ENCODE measurements at regions not wholly inside any gene's neighbourhood (a gene's known extent, or its start where the extent isn't known, plus 50 kb on each side); places are given as distances from the start of the nearest gene placed in this dataset.

GRCh38 chr13:50090211-50090610 is 75.0 kb downstream of the KCNRG start:
- no peak for DNase-seq (ENCODE audit: low spot score in 2 of 2)
- Mint-ChIP-seq H3K9me3 (no peaks in the 10 kb centered on the region), H3K27ac (no peak overlapping the region), H3K36me3 (no peaks in the 10 kb centered on the region)
- ATAC-seq, result no peak

GRCh38 chr13:50094615-50095293 is 79.5 kb downstream of the KCNRG start:
- peaks cover 13 to 22% of the 10 kb centered on the region in 2 donors for H3K36me3 Mint-ChIP-seq
- peaks cover 12% of the 10 kb centered on the region in 2 donors for H3K9me3 Mint-ChIP-seq
- ATAC-seq (peak; percentile 89 to 98), DNase-seq (ENCODE audit: low spot score in 2 of 2) (no peak)
- H3K27ac Mint-ChIP-seq, result no peak overlapping the region

- peaks cover 13 to 27% of the 10 kb centered on the region in 2 donors for H3K36me3 Mint-ChIP-seq
- no peak overlapping the region for H3K27ac Mint-ChIP-seq
- H3K9me3 Mint-ChIP-seq, result peaks cover 12% of the 10 kb centered on the region in 2 donors
- no peak for DNase-seq (ENCODE audit: low spot score in 2 of 2)
- no peak for ATAC-seq
Observed at GRCh38 chr13:50098693-50099092, 83.4 kb downstream of the KCNRG start.

DNA sequence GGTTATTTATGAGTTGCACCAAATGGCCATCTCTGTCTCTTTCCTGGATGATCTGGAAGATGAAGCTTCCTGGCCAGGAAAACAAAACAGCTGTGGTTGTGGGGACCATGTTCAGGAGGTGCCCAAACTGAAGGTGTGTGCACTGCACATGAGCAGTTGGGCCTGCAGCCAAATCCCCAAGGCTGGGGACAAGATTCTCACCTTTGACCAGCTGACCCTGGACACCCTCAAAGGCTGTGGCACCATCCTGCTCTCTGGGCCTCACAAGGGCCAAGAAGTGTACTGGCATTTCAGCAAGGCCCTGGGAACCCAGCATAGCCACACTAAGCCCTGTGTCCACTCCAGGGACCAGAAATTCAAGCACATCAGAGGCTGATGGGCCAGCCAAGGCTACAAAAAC is 84.2 kb downstream of the KCNRG start:
- no peak for ATAC-seq
- H3K9me3 Mint-ChIP-seq, result peaks cover 12% of the 10 kb centered on the region in 2 donors
- no peak overlapping the region for H3K27ac Mint-ChIP-seq
- H3K36me3 Mint-ChIP-seq, result peaks cover 13 to 27% of the 10 kb centered on the region in 2 donors
- DNase-seq (ENCODE audit: low spot score in 2 of 2), result no peak

GRCh38 chr13:50101590-50101989 is 86.3 kb downstream of the KCNRG start:
- no peak for ATAC-seq
- DNase-seq (ENCODE audit: low spot score in 2 of 2), result no peak
- H3K36me3 Mint-ChIP-seq, result peaks cover 13 to 31% of the 10 kb centered on the region in 2 donors
- H3K9me3 Mint-ChIP-seq, result peaks cover 12% of the 10 kb centered on the region in 2 donors
- no peak overlapping the region for H3K27ac Mint-ChIP-seq

- H3K36me3 Mint-ChIP-seq, result peaks cover 0 to 12% of the 10 kb centered on the region in 2 donors
- H3K9me3 Mint-ChIP-seq, result no peaks in the 10 kb centered on the region
- H3K27ac Mint-ChIP-seq, result no peak overlapping the region
Observed at GRCh38 chr13:50104493-50104892, 89.2 kb downstream of the KCNRG start.

DNA sequence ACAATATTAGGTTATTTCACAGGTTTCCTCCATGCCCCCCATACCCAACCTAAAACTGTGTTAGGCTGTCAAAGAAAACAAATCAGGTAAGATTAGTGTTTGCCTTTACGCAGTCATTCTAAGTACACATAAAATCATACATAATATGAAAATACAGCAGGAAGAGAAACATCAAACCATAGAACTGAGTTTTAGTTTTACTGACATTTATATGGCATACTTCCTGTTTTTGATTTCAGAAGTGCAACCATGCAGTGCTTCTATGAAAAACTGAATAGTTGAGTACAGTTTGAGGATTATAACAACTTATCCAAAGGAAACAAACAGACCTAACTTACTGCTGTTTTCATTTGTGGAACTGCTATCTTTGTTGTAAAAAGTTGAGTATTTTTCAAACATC is 91.3 kb downstream of the KCNRG start:
- peak in 1 of 2 donors; percentile 71 for ATAC-seq
- peak overlapping the region in 1 of 2 donors; percentile 50 for H3K27ac Mint-ChIP-seq
- no peak for DNase-seq (ENCODE audit: low spot score in 2 of 2)
- H3K36me3 Mint-ChIP-seq, result peaks cover 0 to 6% of the 10 kb centered on the region in 2 donors
- H3K9me3 Mint-ChIP-seq, result no peaks in the 10 kb centered on the region

More at GRCh38 chr13:50104493-50104892, 89.2 kb downstream of the KCNRG start:
- DNase-seq (ENCODE audit: low spot score in 2 of 2) (no peak), ATAC-seq (no peak)

GRCh38 chr13:50107205-50107604 is 92.0 kb downstream of the KCNRG start:
- peak; percentile 47 to 74 for ATAC-seq
- Mint-ChIP-seq H3K36me3 (peaks cover 0 to 6% of the 10 kb centered on the region in 2 donors), H3K27ac (no peak overlapping the region), H3K9me3 (no peaks in the 10 kb centered on the region)
- DNase-seq (ENCODE audit: low spot score in 2 of 2), result no peak

DNA sequence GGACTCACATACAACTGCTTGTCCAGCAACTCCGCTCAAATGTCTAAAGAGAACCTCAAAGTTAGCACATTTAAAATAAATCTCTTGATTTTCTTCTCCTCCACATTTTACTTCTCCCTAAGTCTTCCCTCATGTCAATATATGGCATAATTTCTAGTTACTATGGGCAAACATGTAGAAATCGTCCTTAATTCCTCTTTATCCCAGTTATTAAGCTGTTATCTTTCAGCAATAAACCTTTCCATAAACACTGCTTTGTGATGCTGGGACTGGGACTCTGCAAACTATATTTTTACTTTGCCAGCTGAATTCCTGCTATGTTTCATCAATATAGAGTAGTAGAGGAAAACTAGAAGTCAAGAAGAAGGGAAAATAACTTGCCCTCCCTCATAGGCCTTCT is 99.7 kb downstream of the KCNRG start:
- Mint-ChIP-seq H3K9me3 (no peaks in the 10 kb centered on the region), H3K36me3 (no peaks in the 10 kb centered on the region), H3K27ac (no peak overlapping the region)
- ATAC-seq (no peak), DNase-seq (ENCODE audit: low spot score in 2 of 2) (no peak)

DNA sequence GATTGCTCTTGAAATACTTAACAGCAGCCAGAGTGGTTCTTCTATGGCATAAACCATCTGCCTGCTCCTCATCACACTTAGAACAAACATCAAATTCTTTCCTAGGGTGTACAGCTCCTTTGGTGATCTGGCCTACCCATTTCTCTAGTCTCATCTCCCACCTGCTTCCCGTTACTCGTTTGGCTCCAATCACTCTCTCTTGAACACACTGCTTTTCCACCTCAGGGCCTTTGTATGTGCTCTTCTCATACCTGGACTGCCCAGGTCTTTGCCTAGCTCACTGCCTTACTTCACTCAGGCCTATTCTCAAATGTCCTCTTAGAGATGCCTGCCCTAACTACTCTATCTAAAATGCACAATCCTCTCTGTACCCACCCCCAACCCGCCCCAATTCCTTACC is 100.5 kb downstream of the KCNRG start:
- Mint-ChIP-seq H3K36me3 (no peaks in the 10 kb centered on the region), H3K27ac (no peak overlapping the region), H3K9me3 (no peaks in the 10 kb centered on the region)
- DNase-seq (ENCODE audit: low spot score in 2 of 2), result no peak
- no peak for ATAC-seq

GRCh38 chr13:50116430-50116973 is 101.3 kb downstream of the KCNRG start:
- DNase-seq (ENCODE audit: low spot score in 2 of 2) (no peak), ATAC-seq (no peak)
- Mint-ChIP-seq H3K36me3 (no peaks in the 10 kb centered on the region), H3K27ac (no peak overlapping the region), H3K9me3 (no peaks in the 10 kb centered on the region)

DNA sequence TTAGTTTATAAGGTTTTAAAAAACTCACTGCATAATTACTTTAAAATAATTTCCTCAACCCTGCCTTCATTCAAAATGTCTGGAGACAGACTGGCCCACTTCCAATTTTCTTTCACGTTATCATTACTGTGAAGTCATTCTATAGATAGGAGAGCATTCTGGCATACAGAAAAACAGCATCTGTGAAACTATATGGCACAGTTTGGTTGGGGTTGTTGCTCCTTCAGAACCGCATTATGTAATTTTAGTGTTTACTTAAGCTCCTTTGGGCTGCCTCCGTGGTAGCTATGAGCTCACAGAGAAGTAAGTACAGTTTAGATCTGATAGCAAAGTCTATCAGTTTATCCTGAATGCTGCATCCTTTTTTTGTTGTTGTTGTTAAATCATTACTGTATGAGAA is 104.3 kb downstream of the KCNRG start:
- H3K36me3 Mint-ChIP-seq, result peaks cover 0 to 4% of the 10 kb centered on the region in 2 donors

GRCh38 chr13:50122455-50122854 is 107.2 kb downstream of the KCNRG start:
- Mint-ChIP-seq H3K9me3 (peaks cover 0 to 3% of the 10 kb centered on the region in 2 donors), H3K27ac (peak overlapping the region in 1 of 2 donors; percentile 3), H3K36me3 (peaks cover 4 to 15% of the 10 kb centered on the region in 2 donors)
- DNase-seq (ENCODE audit: low spot score in 2 of 2) (no peak), ATAC-seq (no peak)

More for the DNA sequence above, 104.3 kb downstream of the KCNRG start:
- ATAC-seq (no peak), DNase-seq (ENCODE audit: low spot score in 2 of 2) (no peak)
- Mint-ChIP-seq H3K27ac (no peak overlapping the region), H3K9me3 (no peaks in the 10 kb centered on the region)

- Mint-ChIP-seq H3K36me3 (peaks cover 4 to 15% of the 10 kb centered on the region in 2 donors), H3K9me3 (peaks cover 0 to 3% of the 10 kb centered on the region in 2 donors), H3K27ac (peak overlapping the region in 1 of 2 donors; percentile 79)
- DNase-seq (ENCODE audit: low spot score in 2 of 2) (no peak), ATAC-seq (no peak)
Observed at GRCh38 chr13:50123002-50123401, 107.8 kb downstream of the KCNRG start.

- Mint-ChIP-seq H3K27ac (peak overlapping the region in 1 of 2 donors; percentile 79), H3K36me3 (peaks cover 4 to 15% of the 10 kb centered on the region in 2 donors), H3K9me3 (peaks cover 0 to 3% of the 10 kb centered on the region in 2 donors)
- no peak for DNase-seq (ENCODE audit: low spot score in 2 of 2)
- no peak for ATAC-seq
Observed at GRCh38 chr13:50123515-50123861, 108.2 kb downstream of the KCNRG start.

- peak; percentile 41 to 92 for DNase-seq (ENCODE audit: low spot score in 2 of 2)
- Mint-ChIP-seq H3K9me3 (peaks cover 0 to 3% of the 10 kb centered on the region in 2 donors), H3K36me3 (peaks cover 4 to 15% of the 10 kb centered on the region in 2 donors), H3K27ac (peak overlapping the region in 1 of 2 donors; percentile 79)
- ATAC-seq, result peak; percentile 76 to 81
Observed at GRCh38 chr13:50123862-50124535, 108.8 kb downstream of the KCNRG start.

DNA sequence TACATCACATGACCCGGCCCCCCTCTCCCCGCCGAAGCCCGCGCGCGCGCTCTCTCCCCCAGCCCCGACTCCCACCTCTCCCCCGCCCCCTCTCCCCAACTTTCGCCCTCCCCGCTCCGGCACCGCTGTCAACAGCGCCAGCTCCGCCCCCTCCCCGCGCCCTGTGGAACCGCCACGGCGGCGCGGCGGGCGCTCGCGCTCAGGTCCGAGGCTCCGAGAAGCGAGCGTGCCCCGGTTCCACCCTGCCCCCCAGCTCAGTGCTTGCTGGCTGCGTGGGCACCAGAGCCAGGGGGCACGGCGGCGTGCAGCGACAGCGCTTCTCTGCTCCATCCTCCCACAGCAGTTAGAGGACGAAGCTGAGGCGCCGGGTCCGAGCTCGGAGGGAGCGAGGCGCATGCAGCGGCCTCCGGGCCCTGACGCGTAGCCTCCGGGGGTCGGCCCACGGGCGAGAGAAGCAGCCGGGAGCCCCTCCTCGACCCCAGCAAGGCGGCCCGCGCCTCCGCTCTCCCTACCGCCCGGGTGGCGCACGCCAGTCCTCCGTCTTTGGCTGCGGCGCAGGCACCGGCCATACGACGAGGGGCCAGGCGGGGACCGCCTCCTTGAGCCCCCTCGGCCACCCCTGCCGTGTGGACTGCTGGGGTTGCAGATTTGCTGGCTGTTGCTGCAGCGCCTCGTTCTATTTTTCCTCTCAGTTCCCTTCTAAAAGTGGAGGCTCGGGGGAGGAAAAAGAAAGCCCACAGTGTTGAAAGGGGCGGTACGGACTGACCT is 109.5 kb downstream of the KCNRG start:
- ATAC-seq, result peak; percentile 5 to 12
- peaks cover 4 to 15% of the 10 kb centered on the region in 2 donors for H3K36me3 Mint-ChIP-seq
- H3K27ac Mint-ChIP-seq, result peak overlapping the region in 1 of 2 donors; percentile 79
- peaks cover 0 to 3% of the 10 kb centered on the region in 2 donors for H3K9me3 Mint-ChIP-seq
- peak; percentile 62 to 75 for DNase-seq (ENCODE audit: low spot score in 2 of 2)
